A549 (cell line): ENCODE measurements at regions not wholly inside any gene's neighbourhood (a gene's known extent, or its start where the extent isn't known, plus 50 kb on each side); places are given as distances from the start of the nearest gene placed in this dataset.

Experiments used
- RAD21 ChIP-seq, 2 experiments: fragments of >200 bp in 1 of 2; sonication (Bioruptor Twin) in 1 of 2; formaldehyde crosslinking in 1 of 2; IDR thresholded peaks in 1 of 2; conservative IDR thresholded peaks in 1 of 2; 2 replicates in 1 of 2; 3 replicates in 1 of 2; pipeline ENCODE4 v1.6.1; 2012 to 2018; ENCODE audit warnings: inconsistent platforms in 1 of 2
- TP53 ChIP-seq: fragments of 250-450 bp; sonication (Bioruptor Pico); IDR thresholded peaks from 2 replicates; pipeline ENCODE4 v1.5.0; 2021; ENCODE audit warnings: mild to moderate bottlenecking, moderate library complexity
- TF ChIP-seq, protein P1 (sequence below): fragments of >200 bp; sonication (Bioruptor Twin); formaldehyde crosslinking; IDR thresholded peaks from 3 replicates; pipeline ENCODE4 v1.5.1; 2016

DNA sequence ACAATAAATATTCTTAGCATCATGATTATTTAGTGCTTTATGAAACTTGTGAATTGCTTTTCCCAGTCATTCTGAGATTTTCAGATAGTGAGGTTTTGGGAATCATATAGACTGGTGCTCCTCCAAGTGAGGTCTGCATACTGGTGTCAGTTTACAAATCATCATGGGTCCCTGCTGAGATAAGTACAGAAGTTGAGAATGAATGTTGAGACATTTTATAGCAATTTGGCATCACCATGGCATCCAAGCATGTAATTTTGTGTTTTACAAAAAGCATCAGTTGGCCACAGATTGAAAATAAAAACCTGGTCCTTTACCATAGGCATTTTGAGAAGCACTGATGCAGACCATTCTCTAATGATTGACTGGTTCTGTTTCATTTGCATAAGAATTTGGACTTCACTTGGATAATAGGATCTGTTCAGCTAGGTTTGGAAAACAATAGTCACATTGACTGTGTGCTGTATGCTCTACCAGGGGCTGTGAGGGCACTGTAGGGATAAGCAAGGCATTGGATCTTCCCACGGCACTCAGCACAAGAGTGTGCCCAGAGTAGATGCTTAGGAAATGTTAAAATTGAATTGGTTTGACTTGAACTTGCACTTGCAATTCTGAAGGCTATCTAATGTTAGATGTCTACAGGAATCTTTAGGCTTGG is 79.0 kb upstream of the JUN start:
- TF ChIP-seq, protein P1, sequence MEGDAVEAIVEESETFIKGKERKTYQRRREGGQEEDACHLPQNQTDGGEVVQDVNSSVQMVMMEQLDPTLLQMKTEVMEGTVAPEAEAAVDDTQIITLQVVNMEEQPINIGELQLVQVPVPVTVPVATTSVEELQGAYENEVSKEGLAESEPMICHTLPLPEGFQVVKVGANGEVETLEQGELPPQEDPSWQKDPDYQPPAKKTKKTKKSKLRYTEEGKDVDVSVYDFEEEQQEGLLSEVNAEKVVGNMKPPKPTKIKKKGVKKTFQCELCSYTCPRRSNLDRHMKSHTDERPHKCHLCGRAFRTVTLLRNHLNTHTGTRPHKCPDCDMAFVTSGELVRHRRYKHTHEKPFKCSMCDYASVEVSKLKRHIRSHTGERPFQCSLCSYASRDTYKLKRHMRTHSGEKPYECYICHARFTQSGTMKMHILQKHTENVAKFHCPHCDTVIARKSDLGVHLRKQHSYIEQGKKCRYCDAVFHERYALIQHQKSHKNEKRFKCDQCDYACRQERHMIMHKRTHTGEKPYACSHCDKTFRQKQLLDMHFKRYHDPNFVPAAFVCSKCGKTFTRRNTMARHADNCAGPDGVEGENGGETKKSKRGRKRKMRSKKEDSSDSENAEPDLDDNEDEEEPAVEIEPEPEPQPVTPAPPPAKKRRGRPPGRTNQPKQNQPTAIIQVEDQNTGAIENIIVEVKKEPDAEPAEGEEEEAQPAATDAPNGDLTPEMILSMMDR, result no peak
- TF ChIP-seq RAD21 (conservative IDR thresholded peaks at IDR 0.05 in 1 of 2, IDR thresholded peaks at IDR 0.05 in 1 of 2) (no peak), TP53 (CRISPR knock-in tag) (no peak)
